ENCODE measurements at regions not wholly inside any gene's neighbourhood (a gene's known extent, or its start where the extent isn't known, plus 50 kb on each side); places are given as distances from the start of the nearest gene placed in this dataset.

DNA sequence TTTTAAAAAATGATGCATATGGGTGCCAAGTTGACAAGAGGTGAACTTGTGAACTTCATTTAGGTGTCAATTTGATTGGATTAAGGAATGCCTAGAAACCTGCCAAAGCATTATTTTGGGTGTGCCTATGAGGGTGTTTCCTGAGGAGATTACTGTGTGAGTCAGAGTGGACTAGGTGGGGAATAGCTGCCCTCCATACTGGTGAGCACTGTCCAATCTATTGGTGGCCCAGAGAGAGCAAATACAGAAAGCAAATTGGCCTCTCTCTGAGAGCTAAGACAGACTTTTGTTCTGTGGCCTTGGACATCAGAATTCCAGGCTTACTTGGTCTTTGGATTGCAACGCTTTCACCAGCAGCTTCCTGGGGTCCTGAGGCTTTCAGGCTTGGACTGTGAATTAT, 388.0 kb downstream of the SUCLG1 start:
- no peak for TF ChIP-seq ZNF274 (IDR thresholded peaks at IDR 0.05; ENCODE audit: low read depth, low read length)
- TF ChIP-seq YY1 (IDR thresholded peaks at IDR 0.05; ENCODE audit: insufficient read depth, insufficient read length) = no peak
- no peak for TF ChIP-seq SUZ12 (IDR thresholded peaks at IDR 0.05; ENCODE audit: extremely low read depth, insufficient read depth, insufficient read length)

Measured in NT2/D1 (cell line).